Left ventricle myocardium superior (tissue), 1 donor: ENCODE measurements at regions not wholly inside any gene's neighbourhood (a gene's known extent, or its start where the extent isn't known, plus 50 kb on each side); places are given as distances from the start of the nearest gene placed in this dataset.
"Not testable (repeated sequence)": the region's sequence is repeated elsewhere in the genome, so short reads cannot be mapped to it uniquely, and the experiment has no call there.

Source experiments
- ATAC-seq: fragments of 200-7000 bp; cut with Tn5 transposase; one replicate; pipeline ENCODE4 v1.9.1; 2020; ENCODE audit warnings: mild to moderate bottlenecking, moderate library complexity
- DNase-seq: peaks from one replicate; pipeline ENCODE4 v3.0.0-alpha.2; 2020
- intact Hi-C: fragments of 100-400 bp; cut with micrococcal nuclease; formaldehyde crosslinking; loops from one replicate; pipeline ENCODE4 v1.11.0; 2022
- donor health status: DM: no; HTN: yes; CAD: no; lungs with severe emphysema.

DNA sequence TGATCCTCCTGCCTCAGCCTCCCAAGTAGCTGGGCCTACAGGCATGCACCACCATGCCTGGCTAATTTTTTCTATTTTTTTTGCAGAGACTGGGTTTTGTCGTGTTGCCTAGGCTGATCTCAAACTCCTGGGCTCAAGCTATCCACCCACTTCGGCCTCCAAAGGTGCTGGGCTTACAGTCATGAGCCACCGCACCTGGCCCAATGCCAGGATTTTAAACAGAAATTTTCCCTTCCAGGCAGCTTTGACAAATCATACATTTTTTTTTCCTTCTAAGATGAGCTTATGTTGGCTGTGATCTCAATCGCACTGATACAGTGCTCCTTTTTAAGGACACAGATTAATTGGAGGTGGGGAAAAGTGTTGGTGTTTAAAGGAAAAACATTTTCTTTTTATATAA, 73.2 kb upstream of the CD2AP start:
- intact Hi-C loops, result no loop called here
- ATAC-seq (no peak), DNase-seq (no peak)

DNA sequence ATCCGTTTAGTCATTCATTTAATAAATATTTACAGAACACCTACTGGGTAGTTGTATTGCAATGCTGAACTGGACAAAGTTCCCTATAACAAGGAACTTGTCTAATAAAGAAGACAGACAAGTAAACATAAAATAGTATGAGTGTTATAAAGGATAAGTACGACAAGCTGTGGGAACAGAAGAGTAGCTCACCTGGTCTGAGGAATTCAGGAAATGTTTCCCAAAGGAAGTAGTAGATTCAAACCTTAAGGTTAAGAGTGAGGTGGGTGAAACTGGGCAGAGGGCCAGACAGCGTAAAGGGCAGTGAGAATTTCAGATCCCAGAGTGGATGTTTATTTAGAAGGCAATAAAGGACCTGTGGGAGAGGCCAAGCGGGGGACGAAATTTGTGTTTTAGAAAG, 72.3 kb upstream of the CD2AP start:
- intact Hi-C loops, result no loop called here
- ATAC-seq, result no peak

GRCh38 chr6:47407300-47408281, 70.0 kb upstream of the CD2AP start:
- intact Hi-C loops, result no loop called here
- no peak for DNase-seq
- ATAC-seq, result no peak

More for the DNA sequence above, 72.3 kb upstream of the CD2AP start:
- no peak for DNase-seq

GRCh38 chr6:47413752-47414422, 63.7 kb upstream of the CD2AP start:
- peak; percentile 87 for ATAC-seq
- no peak for DNase-seq
- intact Hi-C loops, result loop anchor here (2.0 to 10.0 kb wide), 2 partner anchors 181 to 367 kb away; no protein-coding TSS in a partner anchor

- no peak for DNase-seq
- peak; percentile 58 for ATAC-seq
- intact Hi-C loops, result loop anchor here (2.0 to 10.0 kb wide), 2 partner anchors 180 to 366 kb away; no protein-coding TSS in a partner anchor
Observed at GRCh38 chr6:47414423-47415167, 63.0 kb upstream of the CD2AP start.

GRCh38 chr6:47416396-47417345, 60.9 kb upstream of the CD2AP start:
- DNase-seq, result no peak
- intact Hi-C loops, result loop anchor here (10.0 kb wide), 1 partner anchor 178 kb away; no protein-coding TSS in a partner anchor
- ATAC-seq, result no peak

DNA sequence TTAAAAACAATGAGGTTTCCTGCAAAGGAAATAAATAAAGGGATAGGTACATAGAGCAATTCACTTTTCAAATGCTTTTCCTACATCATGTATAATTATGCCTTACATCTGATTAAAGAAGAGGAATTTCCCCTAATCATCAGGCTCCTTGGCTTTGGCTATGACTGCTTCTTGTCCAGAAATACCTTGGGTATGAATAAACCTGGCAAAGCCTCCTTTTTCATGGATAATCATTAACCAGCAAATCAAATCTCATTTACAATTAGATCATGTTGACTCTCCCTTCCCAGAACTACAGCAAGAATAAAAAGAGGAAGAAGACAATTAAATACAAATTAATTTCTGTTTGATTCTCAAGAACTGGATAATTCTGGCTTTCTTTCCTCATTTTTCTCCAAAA, 58.0 kb upstream of the CD2AP start:
- DNase-seq (no peak), ATAC-seq (no peak)
- intact Hi-C loops, result loop anchor here (10.0 kb wide), 1 partner anchor 175 kb away; no protein-coding TSS in a partner anchor

GRCh38 chr6:47420394-47421371, 56.9 kb upstream of the CD2AP start:
- ATAC-seq (no peak), DNase-seq (no peak)
- intact Hi-C loops, result no loop called here

DNA sequence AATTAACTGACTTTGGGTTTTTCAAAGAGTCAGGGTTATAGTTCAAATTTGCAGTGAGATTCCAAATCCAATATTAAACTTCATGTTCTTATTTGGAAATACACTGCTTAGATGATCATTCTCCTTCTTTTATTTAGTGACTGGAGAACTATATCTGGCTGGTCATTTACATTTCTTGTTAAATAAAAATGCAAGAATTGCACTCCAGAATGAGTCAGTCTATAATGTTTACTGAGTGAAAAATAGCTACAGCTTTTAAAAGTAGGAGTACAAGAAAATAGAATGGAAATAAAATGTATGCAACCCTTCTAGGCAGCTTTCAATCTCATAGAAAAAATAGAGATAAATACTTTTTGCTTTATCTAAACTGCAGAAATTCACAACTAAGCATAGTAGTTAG, 54.5 kb upstream of the CD2AP start:
- ATAC-seq, result no peak
- no peak for DNase-seq
- intact Hi-C loops, result no loop called here

- intact Hi-C loops, result no loop called here
- no peak for ATAC-seq
Observed at GRCh38 chr6:47424436-47424836, 53.2 kb upstream of the CD2AP start.

DNA sequence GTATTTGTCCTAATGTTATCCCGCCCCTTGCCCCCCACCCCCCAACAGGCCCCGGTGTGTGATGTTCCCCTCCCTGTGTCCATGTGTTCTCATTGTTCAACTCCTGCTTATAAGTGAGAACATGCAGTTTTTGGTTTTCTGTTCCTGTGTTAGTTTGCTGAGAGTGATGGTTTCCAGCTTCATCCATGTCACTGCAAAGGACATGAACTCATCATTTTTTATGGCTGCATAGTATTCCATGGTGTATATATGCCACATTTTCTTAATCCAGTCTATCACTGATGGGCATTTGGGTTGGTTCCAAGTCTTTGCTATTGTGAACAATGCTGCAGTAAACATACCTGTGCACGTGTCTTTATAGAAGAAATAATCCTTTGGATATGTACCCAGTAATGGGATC, 51.9 kb upstream of the CD2AP start:
- intact Hi-C loops, ATAC-seq, DNase-seq: not testable (repeated sequence)

More at GRCh38 chr6:47424436-47424836, 53.2 kb upstream of the CD2AP start:
- DNase-seq, result no peak

DNA sequence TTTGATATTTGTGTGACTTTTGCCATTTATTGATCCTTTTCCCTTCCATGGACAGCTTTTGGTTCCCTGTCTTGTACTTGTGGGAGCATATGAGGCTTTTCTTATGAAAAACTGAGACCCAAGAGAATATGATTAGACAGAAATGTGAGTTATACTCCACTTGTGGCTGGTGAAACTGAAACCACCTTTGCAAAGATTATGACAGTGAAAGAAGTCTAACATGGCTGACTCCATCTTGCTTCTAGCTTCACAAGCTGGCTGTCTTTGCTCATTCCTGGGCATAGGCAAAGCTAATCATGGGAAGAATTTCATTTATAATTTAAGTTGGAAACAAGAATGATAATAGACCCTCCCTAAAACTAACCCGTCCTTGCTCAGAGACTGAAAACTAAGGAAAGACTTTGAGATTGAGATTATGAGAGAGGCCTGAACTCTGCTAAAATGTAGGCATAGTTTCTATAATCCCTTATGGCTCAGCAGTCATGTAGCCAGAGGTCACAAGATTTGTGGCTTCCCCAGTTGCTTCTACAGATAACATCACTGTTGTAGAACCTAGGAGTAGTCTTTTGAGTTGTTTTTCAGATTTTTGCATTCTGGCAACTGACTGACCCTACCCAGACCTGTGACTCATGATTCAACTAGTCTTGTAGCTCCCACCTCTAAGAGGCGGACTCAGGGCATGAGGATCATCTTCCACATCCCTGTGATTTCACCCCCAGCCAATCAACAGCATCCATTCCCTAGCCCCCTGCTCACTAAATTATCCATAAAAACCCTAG, 50.9 kb upstream of the CD2AP start:
- intact Hi-C loops, result no loop called here
- DNase-seq, result no peak
- ATAC-seq, result no peak

DNA sequence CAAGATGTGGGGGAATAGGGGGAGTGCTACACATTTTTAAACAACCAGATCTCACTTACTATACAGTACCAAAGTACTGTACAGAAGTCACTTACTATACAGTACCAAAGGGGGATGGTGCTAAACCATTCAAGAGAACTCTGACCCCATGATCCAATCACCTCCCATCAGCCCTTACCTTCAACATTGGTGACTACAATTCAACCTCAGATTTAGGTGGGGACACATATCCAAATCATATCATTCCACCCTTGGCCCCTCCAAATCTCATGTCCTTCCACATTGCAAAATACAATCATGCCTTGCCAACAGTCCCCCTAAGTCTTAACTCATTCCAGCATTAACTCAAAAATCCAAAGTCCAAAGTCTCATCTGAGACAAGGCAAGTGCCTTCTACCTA, 49.9 kb upstream of the CD2AP start:
- ATAC-seq, result no peak

More for the DNA sequence above, 49.9 kb upstream of the CD2AP start:
- intact Hi-C loops, result no loop called here
- no peak for DNase-seq
